PFSK-1 (cell line): ENCODE measurements at regions not wholly inside any gene's neighbourhood (a gene's known extent, or its start where the extent isn't known, plus 50 kb on each side); places are given as distances from the start of the nearest gene placed in this dataset.

Source experiments
- POLR2AphosphoS5 ChIP-seq: IDR thresholded peaks from 2 replicates; pipeline ENCODE4 v1.6.1; 2012; ENCODE audit warnings: low read depth, mild to moderate bottlenecking, control low read depth, low read length, moderate library complexity
- REST ChIP-seq, 2 experiments: IDR thresholded peaks; 2 replicates each; pipeline versions ENCODE4 v1.6.1 to v1.8.0; 2011 to 2012; ENCODE audit warnings: low read depth in 2 of 2, low read length in 2 of 2, control low read depth in 1 of 2, inconsistent platforms in 1 of 2, mild to moderate bottlenecking in 1 of 2, moderate library complexity in 1 of 2; ENCODE audit not compliant: insufficient read depth in 1 of 2
- SIN3A ChIP-seq: IDR thresholded peaks from 2 replicates; pipeline ENCODE4 v1.6.1; 2012; ENCODE audit warnings: mild to moderate bottlenecking, low read length, moderate library complexity, borderline replicate concordance; ENCODE audit not compliant: insufficient read depth

GRCh38 chr15:79724312-79724711 is 172.5 kb downstream of the MTHFS start:
- TF ChIP-seq REST (IDR thresholded peaks at IDR 0.05; ENCODE audit: insufficient read depth in 1 of 2, low read depth in 2 of 2, low read length in 2 of 2) (no peak), SIN3A (no peak), POLR2AphosphoS5 (no peak)
